Progenitor cell of endocrine pancreas (in vitro differentiated cells): ENCODE measurements at regions not wholly inside any gene's neighbourhood (a gene's known extent, or its start where the extent isn't known, plus 50 kb on each side); places are given as distances from the start of the nearest gene placed in this dataset.

ENCODE experiments used
- DNase-seq: peaks from one replicate; pipeline ENCODE4 v3.0.0; 2021; ENCODE audit warnings: low spot score; ENCODE audit not compliant: unreplicated experiment
- H3K27ac Mint-ChIP-seq: 2 replicates; pipeline ENCODE4 v1.8.0; 2021; ENCODE audit warnings: mild to moderate bottlenecking, moderate library complexity, mixed read lengths
- H3K27me3 Mint-ChIP-seq: 2 replicates; pipeline ENCODE4 v1.8.0; 2021; ENCODE audit warnings: mixed read lengths
- H3K36me3 Mint-ChIP-seq: 2 replicates; pipeline ENCODE4 v1.8.0; 2022; ENCODE audit warnings: mixed read lengths; ENCODE audit not compliant: insufficient read depth
- H3K4me1 Mint-ChIP-seq: 2 replicates; pipeline ENCODE4 v1.8.0; 2021; ENCODE audit warnings: low read depth, mixed read lengths
- H3K4me3 Mint-ChIP-seq: 2 replicates; pipeline ENCODE4 v1.8.0; 2021; ENCODE audit warnings: low read depth, mild to moderate bottlenecking, moderate library complexity, mixed read lengths
- H3K9me3 Mint-ChIP-seq: 2 replicates; pipeline ENCODE4 v1.8.0; 2021; ENCODE audit warnings: low read depth, mixed read lengths
- CTCF ChIP-seq: fragments of 200-600 bp; sonication (generic); IDR thresholded peaks from one replicate; pipeline ENCODE4 v1.5.0; 2021; ENCODE audit warnings: antibody characterized with exemption, mild to moderate bottlenecking; ENCODE audit not compliant: unreplicated experiment

- Mint-ChIP-seq H3K36me3 (no peaks in the 10 kb centered on the region), H3K9me3 (peaks cover 3% of the 10 kb centered on the region), H3K4me1 (no peaks in the 10 kb centered on the region), H3K27me3 (no peaks in the 10 kb centered on the region), H3K4me3 (no peak overlapping the region), H3K27ac (no peak overlapping the region)
- TF ChIP-seq CTCF, result no peak
- DNase-seq, result no peak
Measured at GRCh38 chr12:58238411-58238810, 297.0 kb downstream of the ATP23 start.

GRCh38 chr12:58241099-58241498 lies 299.7 kb downstream of the ATP23 start:
- no peak overlapping the region for H3K4me3 Mint-ChIP-seq
- no peaks in the 10 kb centered on the region for H3K9me3 Mint-ChIP-seq
- no peaks in the 10 kb centered on the region for H3K27me3 Mint-ChIP-seq
- H3K4me1 Mint-ChIP-seq, result no peaks in the 10 kb centered on the region
- no peaks in the 10 kb centered on the region for H3K36me3 Mint-ChIP-seq
- no peak for TF ChIP-seq CTCF
- H3K27ac Mint-ChIP-seq, result no peak overlapping the region
- DNase-seq, result no peak

- H3K4me3 Mint-ChIP-seq, result no peak overlapping the region
- TF ChIP-seq CTCF, result no peak
- no peaks in the 10 kb centered on the region for H3K4me1 Mint-ChIP-seq
- DNase-seq, result no peak
- no peaks in the 10 kb centered on the region for H3K9me3 Mint-ChIP-seq
- no peak overlapping the region for H3K27ac Mint-ChIP-seq
- no peaks in the 10 kb centered on the region for H3K27me3 Mint-ChIP-seq
- H3K36me3 Mint-ChIP-seq, result no peaks in the 10 kb centered on the region
Measured at GRCh38 chr12:58242796-58243630, 301.6 kb downstream of the ATP23 start.

- H3K9me3 Mint-ChIP-seq, result no peaks in the 10 kb centered on the region
- no peak overlapping the region for H3K27ac Mint-ChIP-seq
- H3K4me1 Mint-ChIP-seq, result no peaks in the 10 kb centered on the region
- no peaks in the 10 kb centered on the region for H3K36me3 Mint-ChIP-seq
- no peak overlapping the region for H3K4me3 Mint-ChIP-seq
- TF ChIP-seq CTCF, result no peak
- DNase-seq, result no peak
- H3K27me3 Mint-ChIP-seq, result no peaks in the 10 kb centered on the region
Measured at GRCh38 chr12:58247633-58248032, 306.3 kb downstream of the ATP23 start.

- Mint-ChIP-seq H3K36me3 (no peaks in the 10 kb centered on the region), H3K4me1 (no peaks in the 10 kb centered on the region), H3K27ac (no peak overlapping the region), H3K9me3 (no peaks in the 10 kb centered on the region), H3K27me3 (no peaks in the 10 kb centered on the region), H3K4me3 (no peak overlapping the region)
- TF ChIP-seq CTCF, result no peak
- DNase-seq, result no peak
Measured at GRCh38 chr12:58248599-58248998, 307.2 kb downstream of the ATP23 start.
